K562 (cell line): ENCODE measurements at regions not wholly inside any gene's neighbourhood (a gene's known extent, or its start where the extent isn't known, plus 50 kb on each side); places are given as distances from the start of the nearest gene placed in this dataset.

Experiments
- ATAC-seq: fragments of 200-7000 bp; cut with Tn5 transposase; 3 replicates; pipeline ENCODE4 v1.9.1; 2020; ENCODE audit warnings: moderate library complexity
- BruUV-seq: library from RNA; stranded (reverse); fragments of 400-500 nt; replicated peaks from 2 replicates; lab custom pipeline; 2021; lab: Mats Ljungman, UMichigan
- CTCF ChIA-PET: fragments of 300-600 bp; formaldehyde crosslinking; extraction: SDS; loops from one replicate; lab custom pipeline; 2021; ENCODE audit warnings: low intra/inter-chr PET ratio; lab: Yijun Ruan, JAX
- POLR2A ChIA-PET: fragments of 300-600, 350-650 bp; sonication (Branson Sonifier 250); formaldehyde crosslinking; extraction: SDS; loops from one replicate; lab custom pipeline; 2021; ENCODE audit warnings: antibody characterized with exemption, inconsistent platforms; lab: Yijun Ruan, JAX
- DNase-seq, 4 experiments: peaks; one replicate each; pipeline versions ENCODE4 v3.0.0 to v3.0.0-alpha.2; 2011 to 2018; ENCODE audit warnings: low spot score in 3 of 4, mixed read lengths in 3 of 4; ENCODE audit errors: extremely low read depth in 1 of 4
- FAIRE-seq: peaks from 2 replicates; lab custom pipeline; 2011; peaks lifted over from hg19 to GRCh38; lab: Jason Lieb, UNC
- H2AFZ ChIP-seq: 2 replicates; pipeline ENCODE4 v1.6.0; 2011; ENCODE audit warnings: low read depth, low read length, control low read depth, inconsistent platforms
- H3K27ac ChIP-seq: fragments of 200-600 bp; 3 replicates; pipeline ENCODE4 v1.8.0; 2011; ENCODE audit warnings: low read depth, mild to moderate bottlenecking, control low read depth, inconsistent platforms, low read length, moderate library complexity, mixed read lengths; ENCODE audit errors: extremely low read depth
- H3K27me3 ChIP-seq, 2 experiments: fragments of 300-600 bp in 1 of 2; 2 replicates in 1 of 2; 3 replicates in 1 of 2; pipeline versions ENCODE4 v1.6.0 to v1.8.0; 2011; ENCODE audit warnings: inconsistent platforms in 2 of 2, low read length in 2 of 2, mild to moderate bottlenecking in 1 of 2, mixed read lengths in 1 of 2, moderate library complexity in 1 of 2; ENCODE audit not compliant: control insufficient read depth in 2 of 2, insufficient read depth in 2 of 2
- H3K36me3 ChIP-seq: fragments of 300-600 bp; 3 replicates; pipeline ENCODE4 v1.8.0; 2011; ENCODE audit warnings: mild to moderate bottlenecking, low read length, inconsistent platforms; ENCODE audit not compliant: control insufficient read depth, insufficient read depth
- H3K4me1 ChIP-seq, 2 experiments: fragments of 200-600 bp in 1 of 2; replicated peaks in 1 of 2; 2 replicates in 1 of 2; 3 replicates in 1 of 2; pipeline versions ENCODE4 v1.5.1 to v1.8.0; 2011; ENCODE audit warnings: inconsistent platforms in 2 of 2, low read length in 2 of 2, mild to moderate bottlenecking in 1 of 2, mixed read lengths in 1 of 2, moderate library complexity in 1 of 2; ENCODE audit not compliant: control insufficient read depth in 2 of 2, insufficient read depth in 2 of 2
- H3K4me2 ChIP-seq: 2 replicates; pipeline ENCODE4 v1.6.1; 2011; ENCODE audit warnings: low read length, control low read depth, inconsistent platforms, mixed read lengths; ENCODE audit not compliant: insufficient read depth
- H3K4me3 ChIP-seq: fragments of 200-600 bp; sonication (generic), shearing (Covaris generic); 2 replicates; pipeline ENCODE4 v1.5.1; 2016; ENCODE audit warnings: control low read depth, inconsistent platforms
- H3K79me2 ChIP-seq: fragments of 200-600 bp; 3 replicates; pipeline ENCODE4 v1.8.0; 2011; ENCODE audit warnings: low read length, inconsistent platforms; ENCODE audit not compliant: control insufficient read depth, insufficient read depth
- H3K9ac ChIP-seq, 2 experiments: 2 replicates each; pipeline versions ENCODE4 v1.6.0 to v1.6.1; 2011; ENCODE audit warnings: low read depth in 2 of 2, low read length in 2 of 2, control low read depth in 1 of 2, inconsistent platforms in 1 of 2, mild to moderate bottlenecking in 1 of 2, mixed read lengths in 1 of 2; ENCODE audit not compliant: insufficient read depth in 1 of 2
- H3K9me1 ChIP-seq: one replicate; pipeline ENCODE4 v1.6.0; 2011; ENCODE audit warnings: inconsistent platforms, mild to moderate bottlenecking, low read length, moderate library complexity; ENCODE audit not compliant: control insufficient read depth, insufficient read depth
- H3K9me3 ChIP-seq: replicated peaks from 2 replicates; pipeline ENCODE4 v1.5.1; 2011; ENCODE audit warnings: low read depth, low read length, inconsistent platforms; ENCODE audit not compliant: control insufficient read depth, insufficient read depth
- H4K20me1 ChIP-seq: replicated peaks from 2 replicates; pipeline ENCODE4 v1.6.1; 2011; ENCODE audit warnings: low read length, inconsistent platforms, mixed read lengths; ENCODE audit not compliant: control insufficient read depth, insufficient read depth
- BMI1 ChIP-seq: fragments of 150-350 bp; IDR thresholded peaks from 2 replicates; pipeline ENCODE4 v1.6.1; 2014; ENCODE audit warnings: low read length
- CBFB ChIP-seq: sonication (generic); formaldehyde crosslinking; IDR thresholded peaks from 2 replicates; pipeline ENCODE4 v1.4.0; 2020; ENCODE audit warnings: mild to moderate bottlenecking, missing genetic modification reagents
- FOXJ3 ChIP-seq: sonication (generic); formaldehyde crosslinking; IDR thresholded peaks from 2 replicates; pipeline ENCODE4 v1.4.0; 2020; ENCODE audit warnings: mild to moderate bottlenecking, missing genetic modification reagents
- HBP1 ChIP-seq: fragments of 450-650 bp; formaldehyde crosslinking; IDR thresholded peaks from 2 replicates; pipeline ENCODE4 v1.4.0; 2022; ENCODE audit warnings: missing genetic modification characterization
- MED1 ChIP-seq: sonication (generic); formaldehyde crosslinking; IDR thresholded peaks from 2 replicates; pipeline ENCODE4 v1.8.1; 2023; ENCODE audit warnings: missing genetic modification reagents, borderline replicate concordance
- NCOA1 ChIP-seq: fragments of 450-650 bp; IDR thresholded peaks from 2 replicates; pipeline ENCODE4 v1.6.1; 2016; ENCODE audit warnings: low read depth
- ZBTB8A ChIP-seq: fragments of 450-650 bp; IDR thresholded peaks from 2 replicates; pipeline ENCODE4 v1.6.1; 2018; ENCODE audit warnings: mild to moderate bottlenecking, moderate library complexity; ENCODE audit not compliant: partially characterized antibody
- ZNF395 ChIP-seq: fragments of 200-800 bp; sonication (Bioruptor generic); IDR thresholded peaks from 2 replicates; pipeline ENCODE4 v1.6.1; 2017; ENCODE audit warnings: missing genetic modification characterization, missing compliant biosample characterization
- ZNF79 ChIP-seq: fragments of 250-450 bp; sonication (Bioruptor Pico); IDR thresholded peaks from 2 replicates; pipeline ENCODE4 v1.4.0; 2020; ENCODE audit warnings: low read depth, mild to moderate bottlenecking, moderate library complexity
- WGBS: fragments of 100-300 bp; shearing (Covaris generic); methylation state at CpG from one replicate; pipeline ENCODE4 v1.1.6; 2016; ENCODE audit warnings: low coverage, mixed read lengths; ENCODE audit not compliant: insufficient coverage; ENCODE audit errors: missing lambda C conversion rate; 5-methylcytosine and 5-hydroxymethylcytosine counted together
- in situ Hi-C: fragments of 300-500 bp; cut with MboI; formaldehyde crosslinking; loops from 4 replicates; pipeline ENCODE4 v1.15.0; 2018; ENCODE audit warnings: inconsistent platforms, mixed read lengths
- intact Hi-C: fragments of 100-400 bp; cut with micrococcal nuclease; formaldehyde crosslinking; loops from 2 replicates; pipeline ENCODE4 v1.14.2; 2022
- TF ChIP-seq, protein P1 (sequence below): fragments of 450-650 bp; formaldehyde crosslinking; IDR thresholded peaks from 2 replicates; pipeline ENCODE4 v1.4.0; 2020; ENCODE audit warnings: mild to moderate bottlenecking, moderate library complexity
- TF ChIP-seq, protein P2 (sequence below): fragments of 450-650 bp; formaldehyde crosslinking; IDR thresholded peaks from 2 replicates; pipeline ENCODE4 v1.4.0; 2020; ENCODE audit warnings: mild to moderate bottlenecking, moderate library complexity

- FAIRE-seq (no peak), ATAC-seq (no peak), DNase-seq (no peak)
- H3K4me3 ChIP-seq, result no peak overlapping the region
- no peaks in the 10 kb centered on the region for H3K4me1 ChIP-seq
- ChIA-PET POLR2A (no interaction called here), CTCF (no interaction called here)
- WGBS, result 2% methylated on average over 10 of the region's 10 CpGs
- no TSS peak for BruUV-seq
- H2AFZ ChIP-seq, result no peak overlapping the region
- in situ Hi-C loops (no loop called here), intact Hi-C loops (no loop called here)
- no peaks in the 10 kb centered on the region for H3K79me2 ChIP-seq
- H3K27me3 ChIP-seq, result no peaks in the 10 kb centered on the region
- no peak overlapping the region for H3K9ac ChIP-seq
- no peaks in the 10 kb centered on the region for H3K36me3 ChIP-seq
- H3K4me2 ChIP-seq, result no peak overlapping the region
- H4K20me1 ChIP-seq, result no peaks in the 10 kb centered on the region
- no peak overlapping the region for H3K27ac ChIP-seq
- H3K9me3 ChIP-seq, result no peaks in the 10 kb centered on the region
- TF ChIP-seq MED1 (CRISPR knock-in tag) (no peak), BMI1 (no peak), ZNF79 (CRISPR knock-in tag) (no peak), ZBTB8A (no peak)
- H3K9me1 ChIP-seq, result no peaks in the 10 kb centered on the region
These were observed 949.7 kb upstream of the TENM3 start for GRCh38 chr4:181293541-181293940.

DNA sequence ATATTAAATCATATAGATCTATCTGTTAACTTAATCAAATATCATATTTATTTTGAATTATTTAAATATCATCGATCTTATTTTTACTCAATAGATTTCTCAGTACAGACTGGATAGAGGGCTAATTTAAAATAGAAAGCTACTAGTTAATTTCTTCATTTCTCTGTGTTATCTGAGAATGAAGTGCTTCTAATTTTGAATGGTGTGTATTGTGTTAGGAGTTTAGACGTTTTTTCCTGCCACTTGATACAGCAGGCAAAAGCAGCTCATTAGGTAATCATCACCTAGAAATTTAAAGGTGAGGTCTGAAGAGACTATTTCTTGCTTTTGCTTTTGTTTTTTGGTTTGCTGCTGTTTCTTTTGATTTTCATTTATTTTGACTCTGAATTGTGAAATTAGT, 948.8 kb upstream of the TENM3 start:
- DNase-seq, result no peak
- no peak overlapping the region for H3K9ac ChIP-seq
- no peak for FAIRE-seq
- 0% methylated on average over 2 of the region's 2 CpGs for WGBS
- no TSS peak for BruUV-seq
- in situ Hi-C loops (no loop called here), intact Hi-C loops (no loop called here)
- H4K20me1 ChIP-seq, result no peaks in the 10 kb centered on the region
- no peak overlapping the region for H3K4me2 ChIP-seq
- H3K27ac ChIP-seq, result no peak overlapping the region
- ChIA-PET CTCF (no interaction called here), POLR2A (no interaction called here)
- H3K79me2 ChIP-seq, result no peaks in the 10 kb centered on the region
- H3K9me1 ChIP-seq, result no peaks in the 10 kb centered on the region
- no peak for ATAC-seq
- H2AFZ ChIP-seq, result no peak overlapping the region
- H3K36me3 ChIP-seq, result no peaks in the 10 kb centered on the region
- no peak overlapping the region for H3K4me3 ChIP-seq
- no peaks in the 10 kb centered on the region for H3K9me3 ChIP-seq
- H3K4me1 ChIP-seq, result no peaks in the 10 kb centered on the region
- no peaks in the 10 kb centered on the region for H3K27me3 ChIP-seq
- TF ChIP-seq MED1 (CRISPR knock-in tag) (no peak), HBP1 (no peak), FOXJ3 (CRISPR knock-in tag) (no peak), ZNF395 (CRISPR knock-in tag) (no peak), CBFB (CRISPR knock-in tag) (no peak), NCOA1 (no peak)
- TF ChIP-seq, protein P1, sequence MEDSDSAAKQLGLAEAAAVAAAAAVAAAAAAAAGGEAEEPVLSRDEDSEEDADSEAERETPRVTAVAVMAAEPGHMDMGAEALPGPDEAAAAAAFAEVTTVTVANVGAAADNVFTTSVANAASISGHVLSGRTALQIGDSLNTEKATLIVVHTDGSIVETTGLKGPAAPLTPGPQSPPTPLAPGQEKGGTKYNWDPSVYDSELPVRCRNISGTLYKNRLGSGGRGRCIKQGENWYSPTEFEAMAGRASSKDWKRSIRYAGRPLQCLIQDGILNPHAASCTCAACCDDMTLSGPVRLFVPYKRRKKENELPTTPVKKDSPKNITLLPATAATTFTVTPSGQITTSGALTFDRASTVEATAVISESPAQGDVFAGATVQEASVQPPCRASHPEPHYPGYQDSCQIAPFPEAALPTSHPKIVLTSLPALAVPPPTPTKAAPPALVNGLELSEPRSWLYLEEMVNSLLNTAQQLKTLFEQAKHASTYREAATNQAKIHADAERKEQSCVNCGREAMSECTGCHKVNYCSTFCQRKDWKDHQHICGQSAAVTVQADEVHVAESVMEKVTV (CRISPR knock-in tag), result no peak
- TF ChIP-seq, protein P2, sequence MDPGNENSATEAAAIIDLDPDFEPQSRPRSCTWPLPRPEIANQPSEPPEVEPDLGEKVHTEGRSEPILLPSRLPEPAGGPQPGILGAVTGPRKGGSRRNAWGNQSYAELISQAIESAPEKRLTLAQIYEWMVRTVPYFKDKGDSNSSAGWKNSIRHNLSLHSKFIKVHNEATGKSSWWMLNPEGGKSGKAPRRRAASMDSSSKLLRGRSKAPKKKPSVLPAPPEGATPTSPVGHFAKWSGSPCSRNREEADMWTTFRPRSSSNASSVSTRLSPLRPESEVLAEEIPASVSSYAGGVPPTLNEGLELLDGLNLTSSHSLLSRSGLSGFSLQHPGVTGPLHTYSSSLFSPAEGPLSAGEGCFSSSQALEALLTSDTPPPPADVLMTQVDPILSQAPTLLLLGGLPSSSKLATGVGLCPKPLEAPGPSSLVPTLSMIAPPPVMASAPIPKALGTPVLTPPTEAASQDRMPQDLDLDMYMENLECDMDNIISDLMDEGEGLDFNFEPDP (CRISPR knock-in tag), result no peak
